Islet precursor cell (in vitro differentiated cells): ENCODE measurements at regions not wholly inside any gene's neighbourhood (a gene's known extent, or its start where the extent isn't known, plus 50 kb on each side); places are given as distances from the start of the nearest gene placed in this dataset.
A peak's percentile ranks its signal among the peaks of the same experiment; 100 is the strongest.
"Not testable (repeated sequence)": the region's sequence is repeated elsewhere in the genome, so short reads cannot be mapped to it uniquely, and the experiment has no call there.

Experiments used
- DNase-seq: peaks from one replicate; pipeline ENCODE4 v3.0.0-alpha.2; 2018

GRCh38 chr7:115260381-115260780, 338.5 kb downstream of the MDFIC start:
- no peak for DNase-seq

- DNase-seq = no peak
Observed at GRCh38 chr7:115252461-115252860, 330.6 kb downstream of the MDFIC start.

- no peak for DNase-seq
Observed at GRCh38 chr7:115249080-115249479, 327.2 kb downstream of the MDFIC start.

- DNase-seq = no peak
Observed at GRCh38 chr7:115241151-115241550, 319.3 kb downstream of the MDFIC start.

GRCh38 chr7:115240242-115240641, 318.3 kb downstream of the MDFIC start:
- DNase-seq = no peak

- DNase-seq = no peak
Observed at GRCh38 chr7:115235075-115235474, 313.2 kb downstream of the MDFIC start.

GRCh38 chr7:115233809-115234208, 311.9 kb downstream of the MDFIC start:
- DNase-seq = no peak

- DNase-seq = no peak
Observed at GRCh38 chr7:115232041-115232440, 310.1 kb downstream of the MDFIC start.

GRCh38 chr7:115230882-115231571, 309.1 kb downstream of the MDFIC start:
- DNase-seq = peak; percentile 60

- DNase-seq = no peak
Observed at GRCh38 chr7:115229401-115230105, 307.7 kb downstream of the MDFIC start.

GRCh38 chr7:115227473-115228235, 305.8 kb downstream of the MDFIC start:
- DNase-seq = no peak

- DNase-seq = peak; percentile 60
Observed at GRCh38 chr7:115226410-115226809, 304.5 kb downstream of the MDFIC start.

GRCh38 chr7:115224922-115225321, 303.0 kb downstream of the MDFIC start:
- no peak for DNase-seq

GRCh38 chr7:115223959-115224358, 302.1 kb downstream of the MDFIC start:
- no peak for DNase-seq

GRCh38 chr7:115221456-115221855, 299.6 kb downstream of the MDFIC start:
- no peak for DNase-seq

- no peak for DNase-seq
Observed at GRCh38 chr7:115218076-115218475, 296.2 kb downstream of the MDFIC start.

- no peak for DNase-seq
Observed at GRCh38 chr7:115217373-115217772, 295.5 kb downstream of the MDFIC start.

GRCh38 chr7:115216652-115217051, 294.8 kb downstream of the MDFIC start:
- no peak for DNase-seq

- no peak for DNase-seq
Observed at GRCh38 chr7:115211171-115211570, 289.3 kb downstream of the MDFIC start.

GRCh38 chr7:115210552-115210951, 288.7 kb downstream of the MDFIC start:
- no peak for DNase-seq

GRCh38 chr7:115208710-115209560, 287.0 kb downstream of the MDFIC start:
- DNase-seq = no peak

GRCh38 chr7:115206374-115206773, 284.5 kb downstream of the MDFIC start:
- DNase-seq = not testable (repeated sequence)

GRCh38 chr7:115198143-115198542, 276.2 kb downstream of the MDFIC start:
- no peak for DNase-seq
